Chondrocyte (in vitro differentiated cells): ENCODE measurements at regions not wholly inside any gene's neighbourhood (a gene's known extent, or its start where the extent isn't known, plus 50 kb on each side); places are given as distances from the start of the nearest gene placed in this dataset.

Source experiments
- DNase-seq: peaks from one replicate; pipeline ENCODE4 v3.0.0; 2021; ENCODE audit warnings: mixed read lengths, low spot score
- H3K27ac Mint-ChIP-seq: one replicate; pipeline ENCODE4 v1.8.0; 2021; ENCODE audit warnings: mild to moderate bottlenecking, moderate library complexity, mixed read lengths; ENCODE audit not compliant: unreplicated experiment
- H3K27me3 Mint-ChIP-seq: 2 replicates; pipeline ENCODE4 v1.8.0; 2021; ENCODE audit warnings: low read depth, mixed read lengths
- H3K36me3 Mint-ChIP-seq: 2 replicates; pipeline ENCODE4 v1.8.0; 2021; ENCODE audit warnings: low read depth, mixed read lengths
- H3K4me1 Mint-ChIP-seq: 2 replicates; pipeline ENCODE4 v1.8.0; 2021; ENCODE audit warnings: low read depth, mild to moderate bottlenecking, mixed read lengths
- H3K4me3 Mint-ChIP-seq: one replicate; pipeline ENCODE4 v1.8.0; 2021; ENCODE audit warnings: mild to moderate bottlenecking, moderate library complexity, mixed read lengths; ENCODE audit not compliant: unreplicated experiment
- H3K9me3 Mint-ChIP-seq: 2 replicates; pipeline ENCODE4 v1.8.0; 2021; ENCODE audit warnings: low read depth, mixed read lengths
- TF ChIP-seq, protein P1 (sequence below): fragments of 200-600 bp; sonication (generic); IDR thresholded peaks from 2 replicates; pipeline ENCODE4 v1.5.0; 2021; ENCODE audit warnings: antibody characterized with exemption, mild to moderate bottlenecking, moderate library complexity

DNA sequence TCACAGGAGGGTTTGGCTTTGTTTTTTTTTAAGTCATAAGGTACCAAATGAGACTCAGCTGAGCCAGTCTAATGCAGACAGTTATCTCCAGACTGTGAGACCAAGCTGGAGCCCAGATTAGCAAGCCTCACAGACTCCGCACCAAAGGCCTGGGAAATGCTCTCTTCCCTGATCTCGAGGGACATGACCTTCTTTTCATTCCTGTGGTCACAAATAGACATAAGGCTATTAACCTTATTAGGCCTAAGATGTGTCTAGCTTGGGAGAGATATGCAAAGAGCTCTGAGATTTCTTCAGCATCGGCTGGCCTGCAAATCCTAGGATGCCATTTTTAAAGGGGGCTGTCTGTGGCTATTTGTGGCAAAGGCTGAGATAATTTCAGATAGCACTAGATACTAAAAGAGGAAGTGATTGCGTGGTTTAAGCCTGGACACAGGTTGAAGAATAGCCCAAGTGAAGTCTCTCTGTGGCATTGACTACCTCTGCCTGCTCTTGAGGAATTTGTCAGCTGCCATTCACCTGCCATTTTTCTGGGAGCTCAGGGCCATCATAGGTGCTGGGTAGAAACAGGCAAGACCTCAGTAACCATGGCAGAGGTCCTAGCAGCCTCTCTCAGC is 301.3 kb downstream of the SIPA1L2 start:
- Mint-ChIP-seq H3K4me1 (peaks cover 20% of the 10 kb centered on the region), H3K27ac (peak overlapping the region; percentile 43), H3K27me3 (peaks cover 4% of the 10 kb centered on the region), H3K4me3 (no peak overlapping the region), H3K9me3 (no peaks in the 10 kb centered on the region), H3K36me3 (no peaks in the 10 kb centered on the region)
- TF ChIP-seq, protein P1, sequence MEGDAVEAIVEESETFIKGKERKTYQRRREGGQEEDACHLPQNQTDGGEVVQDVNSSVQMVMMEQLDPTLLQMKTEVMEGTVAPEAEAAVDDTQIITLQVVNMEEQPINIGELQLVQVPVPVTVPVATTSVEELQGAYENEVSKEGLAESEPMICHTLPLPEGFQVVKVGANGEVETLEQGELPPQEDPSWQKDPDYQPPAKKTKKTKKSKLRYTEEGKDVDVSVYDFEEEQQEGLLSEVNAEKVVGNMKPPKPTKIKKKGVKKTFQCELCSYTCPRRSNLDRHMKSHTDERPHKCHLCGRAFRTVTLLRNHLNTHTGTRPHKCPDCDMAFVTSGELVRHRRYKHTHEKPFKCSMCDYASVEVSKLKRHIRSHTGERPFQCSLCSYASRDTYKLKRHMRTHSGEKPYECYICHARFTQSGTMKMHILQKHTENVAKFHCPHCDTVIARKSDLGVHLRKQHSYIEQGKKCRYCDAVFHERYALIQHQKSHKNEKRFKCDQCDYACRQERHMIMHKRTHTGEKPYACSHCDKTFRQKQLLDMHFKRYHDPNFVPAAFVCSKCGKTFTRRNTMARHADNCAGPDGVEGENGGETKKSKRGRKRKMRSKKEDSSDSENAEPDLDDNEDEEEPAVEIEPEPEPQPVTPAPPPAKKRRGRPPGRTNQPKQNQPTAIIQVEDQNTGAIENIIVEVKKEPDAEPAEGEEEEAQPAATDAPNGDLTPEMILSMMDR, result no peak
- DNase-seq, result no peak

DNA sequence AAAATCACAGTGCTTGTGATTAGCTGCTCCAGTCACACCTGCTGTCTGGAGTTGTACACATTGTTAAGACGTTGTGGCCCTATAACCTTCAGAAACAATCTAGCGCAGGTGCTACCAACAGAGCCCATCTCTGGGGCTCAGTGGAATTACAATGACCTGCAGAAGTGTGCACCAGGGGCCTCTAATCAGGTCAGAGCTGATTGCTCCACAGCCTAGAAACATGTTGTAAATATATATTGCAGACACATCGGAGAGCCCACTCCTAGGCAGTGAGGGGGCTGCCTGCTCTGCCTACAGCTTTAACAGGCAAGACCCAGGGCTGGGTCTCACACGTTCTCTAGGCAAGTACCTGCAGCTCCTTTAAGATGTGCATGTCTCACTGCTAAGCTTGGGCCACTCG is 302.0 kb downstream of the SIPA1L2 start:
- no peaks in the 10 kb centered on the region for H3K36me3 Mint-ChIP-seq
- no peak for DNase-seq
- TF ChIP-seq, protein P1, result no peak
- H3K4me1 Mint-ChIP-seq, result peaks cover 20% of the 10 kb centered on the region
- H3K4me3 Mint-ChIP-seq, result no peak overlapping the region
- no peaks in the 10 kb centered on the region for H3K9me3 Mint-ChIP-seq
- H3K27me3 Mint-ChIP-seq, result no peaks in the 10 kb centered on the region
- no peak overlapping the region for H3K27ac Mint-ChIP-seq

DNA sequence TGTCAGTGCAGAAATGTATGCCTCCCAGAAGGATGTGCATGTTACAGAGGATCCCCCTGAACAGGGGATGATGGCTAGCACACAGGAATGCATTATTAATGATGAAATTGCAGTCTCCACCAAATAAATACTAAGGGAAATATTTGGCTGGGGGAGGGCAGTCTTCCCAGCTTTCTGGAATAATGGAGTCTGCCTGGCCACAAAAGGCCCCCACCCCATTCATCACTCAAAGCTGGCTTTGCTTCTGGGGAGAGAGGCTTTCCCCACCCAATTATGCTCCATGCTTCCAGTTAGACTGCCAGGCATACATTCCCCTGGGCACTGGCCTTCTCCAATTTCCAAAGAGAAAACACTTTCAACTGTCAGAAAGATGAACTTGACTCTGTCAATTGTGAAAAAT is 302.7 kb downstream of the SIPA1L2 start:
- peaks cover 20% of the 10 kb centered on the region for H3K4me1 Mint-ChIP-seq
- TF ChIP-seq, protein P1, result no peak
- H3K36me3 Mint-ChIP-seq, result no peaks in the 10 kb centered on the region
- no peak for DNase-seq
- no peak overlapping the region for H3K27ac Mint-ChIP-seq
- no peak overlapping the region for H3K4me3 Mint-ChIP-seq
- no peaks in the 10 kb centered on the region for H3K27me3 Mint-ChIP-seq
- no peaks in the 10 kb centered on the region for H3K9me3 Mint-ChIP-seq

DNA sequence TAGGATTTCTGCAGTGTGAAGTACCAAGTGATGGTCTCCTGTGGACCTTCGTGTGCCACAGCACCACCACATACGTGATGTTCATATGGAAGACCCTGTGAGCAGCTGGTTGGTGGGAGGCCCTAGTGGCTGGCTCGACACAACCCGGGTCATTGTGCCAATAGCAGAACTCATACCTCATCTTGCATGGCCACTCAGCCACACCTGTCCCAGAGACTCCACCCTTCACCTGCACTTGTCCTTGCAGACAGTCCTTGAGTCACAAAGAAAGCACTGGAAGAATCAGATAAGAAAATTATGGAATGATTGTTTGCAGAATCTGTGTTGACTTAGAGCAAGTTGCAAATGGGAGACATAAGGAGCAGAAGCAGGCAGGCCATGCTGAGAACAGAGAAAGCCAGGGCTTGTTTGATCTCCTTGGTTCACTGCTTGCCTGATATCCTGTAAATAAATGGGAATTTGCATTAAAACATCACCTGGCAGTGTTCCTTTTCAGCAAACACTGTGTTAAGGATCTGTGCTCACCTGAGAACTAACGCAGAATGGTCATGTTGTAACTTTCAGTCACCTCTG is 307.7 kb downstream of the SIPA1L2 start:
- Mint-ChIP-seq H3K36me3 (no peaks in the 10 kb centered on the region), H3K4me3 (no peak overlapping the region), H3K27ac (no peak overlapping the region), H3K4me1 (peaks cover 3% of the 10 kb centered on the region), H3K9me3 (no peaks in the 10 kb centered on the region), H3K27me3 (no peaks in the 10 kb centered on the region)
- DNase-seq, result no peak
- TF ChIP-seq, protein P1, result no peak

DNA sequence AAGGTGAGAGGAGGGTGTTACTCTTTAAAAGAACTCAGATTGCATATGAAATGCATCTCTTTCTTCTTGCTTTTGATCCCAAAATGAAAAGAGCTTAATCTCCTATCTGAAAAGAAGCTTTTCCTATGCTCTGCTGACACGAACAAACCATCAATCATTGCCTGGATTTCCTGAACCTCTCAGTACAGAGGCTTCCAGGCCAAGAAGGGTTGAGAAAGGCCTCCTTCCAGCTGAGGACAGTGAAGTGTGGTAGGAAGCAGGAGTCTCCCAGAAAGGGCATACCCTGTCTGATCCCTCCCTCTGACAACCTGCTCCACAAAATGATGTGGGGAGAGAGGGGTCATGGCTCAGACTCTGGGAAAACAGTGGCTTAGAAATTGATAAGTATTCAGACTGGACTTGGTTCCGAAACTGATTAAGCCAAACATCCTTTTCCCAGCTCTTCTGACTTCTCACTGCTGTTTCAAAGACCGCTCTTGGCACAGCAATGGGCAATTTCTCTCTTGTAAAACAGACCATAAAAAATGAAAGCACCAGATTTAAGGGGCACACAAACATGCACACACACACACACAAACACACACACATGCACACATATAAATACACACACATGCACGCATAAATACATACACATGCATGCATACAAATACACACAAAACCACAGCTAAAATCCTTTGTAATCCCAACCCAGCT is 310.3 kb downstream of the SIPA1L2 start:
- Mint-ChIP-seq H3K9me3 (no peaks in the 10 kb centered on the region), H3K27me3 (no peaks in the 10 kb centered on the region), H3K4me1 (no peaks in the 10 kb centered on the region), H3K27ac (no peak overlapping the region), H3K4me3 (no peak overlapping the region), H3K36me3 (no peaks in the 10 kb centered on the region)
- no peak for DNase-seq
- TF ChIP-seq, protein P1, result no peak
